ENCODE measurements at regions not wholly inside any gene's neighbourhood (a gene's known extent, or its start where the extent isn't known, plus 50 kb on each side); places are given as distances from the start of the nearest gene placed in this dataset.

- no peak for TF ChIP-seq CTCF (IDR thresholded peaks at IDR 0.05)
- no peak for TF ChIP-seq POLR2AphosphoS5 (IDR thresholded peaks at IDR 0.05)
Observed at GRCh38 chr10:3625959-3626751, 158.9 kb downstream of the KLF6 start.

All from transverse colon (tissue), 4 donors.